ENCODE measurements at regions not wholly inside any gene's neighbourhood (a gene's known extent, or its start where the extent isn't known, plus 50 kb on each side); places are given as distances from the start of the nearest gene placed in this dataset.

DNA sequence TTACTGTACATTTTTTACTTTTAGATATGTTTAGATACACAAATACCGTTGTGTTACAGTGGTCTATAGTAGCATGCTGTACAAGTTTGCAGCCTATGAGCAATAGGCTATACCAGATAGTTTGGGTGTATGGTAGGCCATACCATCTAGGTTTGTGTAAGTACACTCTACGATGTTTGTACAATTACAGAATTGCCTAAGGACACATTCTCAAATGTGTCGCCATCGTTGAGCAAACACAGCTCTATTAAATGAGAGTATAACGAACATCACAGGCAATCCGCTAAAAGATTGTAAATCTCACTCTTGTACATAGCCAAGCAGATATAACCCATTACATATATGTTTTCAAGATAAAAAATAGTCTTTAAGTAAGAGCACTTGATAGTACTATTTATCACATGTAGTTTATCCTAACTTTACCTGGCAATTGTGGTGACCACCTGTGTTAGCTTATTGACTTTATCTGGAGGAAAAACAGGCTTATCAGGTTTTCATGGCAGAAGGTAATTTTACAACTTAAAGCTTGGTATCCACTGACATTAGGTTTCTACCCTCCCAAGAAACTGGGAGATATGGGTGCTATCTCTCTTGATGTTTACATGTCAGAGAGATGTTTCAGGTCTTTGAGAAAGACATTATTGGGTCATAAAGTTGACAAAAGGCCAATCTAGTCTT lies 898.7 kb downstream of the NSUN3 start:
- H3K9ac ChIP-seq (ENCODE audit: low read length) = no peak overlapping the region
- no peaks in the 10 kb centered on the region for H3K27me3 ChIP-seq (replicated peaks; ENCODE audit: control insufficient read depth, insufficient read depth, low read length)
- no peak for DNase-seq (ENCODE audit: low read depth)
- no peak overlapping the region for H3K4me3 ChIP-seq (ENCODE audit: low read length)
- no peaks in the 10 kb centered on the region for H3K4me1 ChIP-seq (ENCODE audit: control insufficient read depth, insufficient read depth, low read length)
- H3K9me3 ChIP-seq (ENCODE audit: control insufficient read depth, low read length) = peaks cover 4% of the 10 kb centered on the region
- no peaks in the 10 kb centered on the region for H3K36me3 ChIP-seq (ENCODE audit: control insufficient read depth, insufficient read depth, low read length, severe bottlenecking)

GRCh38 chr3:94965867-94966475 lies 903.1 kb downstream of the NSUN3 start:
- Histone ChIP-seq H3K4me3 (ENCODE audit: low read length) (no peak overlapping the region), H3K27me3 (replicated peaks; ENCODE audit: control insufficient read depth, insufficient read depth, low read length) (no peaks in the 10 kb centered on the region), H3K36me3 (ENCODE audit: control insufficient read depth, insufficient read depth, low read length, severe bottlenecking) (no peaks in the 10 kb centered on the region), H3K9ac (ENCODE audit: low read length) (no peak overlapping the region), H3K9me3 (ENCODE audit: control insufficient read depth, low read length) (peaks cover 4% of the 10 kb centered on the region), H3K4me1 (ENCODE audit: control insufficient read depth, insufficient read depth, low read length) (no peaks in the 10 kb centered on the region)
- DNase-seq (ENCODE audit: low read depth) = no peak

- H3K4me3 ChIP-seq (ENCODE audit: low read length) = no peak overlapping the region
- no peak overlapping the region for H3K9ac ChIP-seq (ENCODE audit: low read length)
- no peaks in the 10 kb centered on the region for H3K4me1 ChIP-seq (ENCODE audit: control insufficient read depth, insufficient read depth, low read length)
- H3K9me3 ChIP-seq (ENCODE audit: control insufficient read depth, low read length) = peaks cover 4% of the 10 kb centered on the region
- DNase-seq (ENCODE audit: low read depth) = no peak
- no peaks in the 10 kb centered on the region for H3K36me3 ChIP-seq (ENCODE audit: control insufficient read depth, insufficient read depth, low read length, severe bottlenecking)
- H3K27me3 ChIP-seq (replicated peaks; ENCODE audit: control insufficient read depth, insufficient read depth, low read length) = no peaks in the 10 kb centered on the region
These were observed 904.3 kb downstream of the NSUN3 start for GRCh38 chr3:94967196-94967595.

DNA sequence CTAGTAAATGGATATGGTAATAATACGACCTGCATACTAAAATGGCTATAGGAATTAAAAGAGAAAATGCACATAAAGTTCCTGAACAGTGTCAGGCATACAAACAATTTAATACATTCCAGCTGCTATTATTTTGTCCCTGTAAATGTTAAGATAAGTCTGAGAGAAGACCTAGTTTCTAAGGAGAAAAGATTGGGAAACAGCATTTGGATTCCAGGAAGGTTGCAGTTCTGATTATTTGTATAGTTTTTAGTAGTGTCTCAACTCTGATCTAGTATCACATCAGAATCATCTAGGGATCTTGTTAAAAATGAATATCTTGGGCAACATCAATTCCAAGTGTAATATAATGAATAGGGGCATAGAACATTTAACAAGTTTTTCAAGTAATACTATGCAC lies 905.7 kb downstream of the NSUN3 start:
- Histone ChIP-seq H3K4me1 (ENCODE audit: control insufficient read depth, insufficient read depth, low read length) (no peaks in the 10 kb centered on the region), H3K27me3 (replicated peaks; ENCODE audit: control insufficient read depth, insufficient read depth, low read length) (no peaks in the 10 kb centered on the region)

DNA sequence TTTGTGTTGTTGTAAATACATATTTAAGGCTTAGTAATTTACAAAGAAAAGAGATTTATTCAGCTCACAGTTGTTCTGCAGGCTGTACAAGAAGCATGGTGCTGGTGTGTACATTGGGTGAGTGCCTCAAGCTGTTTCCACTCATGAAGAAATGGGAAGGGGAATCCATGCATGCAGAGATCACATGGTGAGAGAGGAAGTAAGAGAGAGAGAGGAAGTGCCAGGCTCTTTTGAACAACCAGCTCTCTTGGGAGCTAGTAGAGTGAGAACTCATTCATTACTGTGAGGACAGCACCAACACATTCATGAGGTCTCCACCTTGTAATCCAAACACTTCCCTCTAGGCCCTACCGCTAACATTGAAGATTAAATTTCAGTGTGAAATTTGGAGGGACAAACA lies 909.2 kb downstream of the NSUN3 start:
- Histone ChIP-seq H3K4me1 (ENCODE audit: control insufficient read depth, insufficient read depth, low read length) (no peaks in the 10 kb centered on the region), H3K27me3 (replicated peaks; ENCODE audit: control insufficient read depth, insufficient read depth, low read length) (no peaks in the 10 kb centered on the region), H3K9me3 (ENCODE audit: control insufficient read depth, low read length) (no peaks in the 10 kb centered on the region), H3K4me3 (ENCODE audit: low read length) (no peak overlapping the region), H3K36me3 (ENCODE audit: control insufficient read depth, insufficient read depth, low read length, severe bottlenecking) (no peaks in the 10 kb centered on the region), H3K9ac (ENCODE audit: low read length) (no peak overlapping the region)
- no peak for DNase-seq (ENCODE audit: low read depth)

More for the DNA sequence above, 905.7 kb downstream of the NSUN3 start:
- H3K9me3 ChIP-seq (ENCODE audit: control insufficient read depth, low read length) = no peaks in the 10 kb centered on the region
- no peaks in the 10 kb centered on the region for H3K36me3 ChIP-seq (ENCODE audit: control insufficient read depth, insufficient read depth, low read length, severe bottlenecking)
- no peak overlapping the region for H3K9ac ChIP-seq (ENCODE audit: low read length)
- no peak for DNase-seq (ENCODE audit: low read depth)
- H3K4me3 ChIP-seq (ENCODE audit: low read length) = no peak overlapping the region

DNA sequence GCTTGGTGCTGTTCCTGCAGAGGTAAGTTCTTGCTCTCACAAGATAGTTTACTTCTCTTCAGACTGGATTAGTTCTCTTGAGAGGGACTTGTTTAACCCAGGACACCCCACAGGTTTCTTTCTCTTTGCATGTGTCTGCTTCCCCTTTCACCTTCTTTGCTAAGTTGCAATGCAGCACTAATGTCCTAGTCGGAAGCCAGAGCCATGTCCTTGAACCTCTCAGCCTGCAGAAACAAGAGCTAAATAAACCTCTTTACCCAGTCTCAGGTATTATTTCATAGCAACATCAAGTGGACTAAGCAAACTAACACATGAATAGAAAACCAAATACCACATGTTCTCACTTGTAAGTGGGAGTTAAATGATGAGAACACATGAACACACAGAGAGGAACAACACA lies 915.2 kb downstream of the NSUN3 start:
- Histone ChIP-seq H3K27me3 (replicated peaks; ENCODE audit: control insufficient read depth, insufficient read depth, low read length) (no peaks in the 10 kb centered on the region), H3K4me3 (ENCODE audit: low read length) (no peak overlapping the region), H3K9ac (ENCODE audit: low read length) (no peak overlapping the region), H3K36me3 (ENCODE audit: control insufficient read depth, insufficient read depth, low read length, severe bottlenecking) (no peaks in the 10 kb centered on the region), H3K9me3 (ENCODE audit: control insufficient read depth, low read length) (no peaks in the 10 kb centered on the region), H3K4me1 (ENCODE audit: control insufficient read depth, insufficient read depth, low read length) (no peaks in the 10 kb centered on the region)
- no peak for DNase-seq (ENCODE audit: low read depth)

DNA sequence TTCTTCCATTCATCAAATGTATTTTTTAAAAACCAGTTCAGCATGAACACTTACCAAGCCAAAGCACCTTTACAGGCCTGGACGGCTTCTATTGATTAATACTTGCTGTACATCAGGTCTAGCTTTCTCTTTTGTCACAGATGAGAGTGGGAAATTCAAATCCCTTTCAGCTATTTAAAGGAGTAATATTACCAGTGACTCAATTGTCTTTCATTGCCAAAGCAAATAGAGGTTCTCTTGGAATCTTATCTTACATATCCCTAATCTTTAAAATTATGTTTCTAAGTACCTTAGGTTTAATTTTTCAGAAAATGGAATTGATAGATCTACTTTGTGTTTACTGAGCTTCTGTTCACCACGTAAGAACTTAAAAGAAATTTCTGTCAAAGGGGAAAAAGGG lies 922.9 kb downstream of the NSUN3 start:
- Histone ChIP-seq H3K27me3 (replicated peaks; ENCODE audit: control insufficient read depth, insufficient read depth, low read length) (no peaks in the 10 kb centered on the region), H3K9me3 (ENCODE audit: control insufficient read depth, low read length) (no peaks in the 10 kb centered on the region), H3K9ac (ENCODE audit: low read length) (no peak overlapping the region), H3K36me3 (ENCODE audit: control insufficient read depth, insufficient read depth, low read length, severe bottlenecking) (no peaks in the 10 kb centered on the region), H3K4me1 (ENCODE audit: control insufficient read depth, insufficient read depth, low read length) (no peaks in the 10 kb centered on the region), H3K4me3 (ENCODE audit: low read length) (no peak overlapping the region)
- DNase-seq (ENCODE audit: low read depth) = no peak

DNA sequence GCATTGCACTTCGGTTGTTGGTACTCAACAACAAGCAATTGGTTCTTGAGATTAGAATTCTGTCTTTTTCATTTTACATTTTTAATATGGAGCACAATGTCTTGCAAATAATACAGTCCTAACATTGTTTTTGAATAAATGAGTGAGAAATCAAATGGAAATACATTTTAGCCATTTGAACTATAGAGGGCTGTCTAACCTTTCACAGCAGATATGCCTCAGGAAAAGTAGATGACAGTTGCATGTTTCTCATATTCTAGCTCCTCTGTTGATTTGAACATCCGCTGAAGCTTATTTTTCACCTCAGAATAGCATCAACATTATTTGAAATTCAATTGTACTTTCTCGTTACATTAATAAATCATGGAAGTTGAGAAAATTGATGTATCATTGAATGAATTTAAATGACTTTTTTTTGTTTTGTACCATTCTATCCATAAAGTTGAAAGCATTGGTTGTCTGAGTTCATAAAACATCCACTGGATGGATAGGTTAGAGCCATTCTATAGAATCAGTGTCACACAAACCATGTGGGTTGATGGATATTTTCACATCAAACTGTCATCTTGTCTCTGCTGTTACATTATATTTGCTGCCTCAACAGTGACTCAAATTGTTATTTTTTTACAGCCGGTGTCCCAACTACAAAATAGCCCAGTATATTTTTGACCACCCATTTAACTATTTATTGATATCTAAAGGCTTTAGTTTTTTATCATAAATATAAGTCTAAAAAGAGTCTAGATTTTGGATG lies 928.3 kb downstream of the NSUN3 start:
- no peak for DNase-seq (ENCODE audit: low read depth)
- no peaks in the 10 kb centered on the region for H3K36me3 ChIP-seq (ENCODE audit: control insufficient read depth, insufficient read depth, low read length, severe bottlenecking)
- H3K4me3 ChIP-seq (ENCODE audit: low read length) = no peak overlapping the region
- H3K9ac ChIP-seq (ENCODE audit: low read length) = no peak overlapping the region
- no peaks in the 10 kb centered on the region for H3K9me3 ChIP-seq (ENCODE audit: control insufficient read depth, low read length)
- H3K27me3 ChIP-seq (replicated peaks; ENCODE audit: control insufficient read depth, insufficient read depth, low read length) = no peaks in the 10 kb centered on the region
- H3K4me1 ChIP-seq (ENCODE audit: control insufficient read depth, insufficient read depth, low read length) = no peaks in the 10 kb centered on the region

GRCh38 chr3:94996743-94997142 lies 933.9 kb downstream of the NSUN3 start:
- no peak overlapping the region for H3K4me3 ChIP-seq (ENCODE audit: low read length)
- H3K36me3 ChIP-seq (ENCODE audit: control insufficient read depth, insufficient read depth, low read length, severe bottlenecking) = no peaks in the 10 kb centered on the region
- no peaks in the 10 kb centered on the region for H3K4me1 ChIP-seq (ENCODE audit: control insufficient read depth, insufficient read depth, low read length)

GRCh38 chr3:95002438-95003046 lies 939.7 kb downstream of the NSUN3 start:
- H3K36me3 ChIP-seq (ENCODE audit: control insufficient read depth, insufficient read depth, low read length, severe bottlenecking) = no peaks in the 10 kb centered on the region
- H3K9ac ChIP-seq (ENCODE audit: low read length) = no peak overlapping the region
- no peaks in the 10 kb centered on the region for H3K27me3 ChIP-seq (replicated peaks; ENCODE audit: control insufficient read depth, insufficient read depth, low read length)
- DNase-seq (ENCODE audit: low read depth) = no peak
- no peaks in the 10 kb centered on the region for H3K9me3 ChIP-seq (ENCODE audit: control insufficient read depth, low read length)
- no peak overlapping the region for H3K4me3 ChIP-seq (ENCODE audit: low read length)
- no peaks in the 10 kb centered on the region for H3K4me1 ChIP-seq (ENCODE audit: control insufficient read depth, insufficient read depth, low read length)

More at GRCh38 chr3:94996743-94997142, 933.9 kb downstream of the NSUN3 start:
- Histone ChIP-seq H3K9me3 (ENCODE audit: control insufficient read depth, low read length) (no peaks in the 10 kb centered on the region), H3K9ac (ENCODE audit: low read length) (no peak overlapping the region), H3K27me3 (replicated peaks; ENCODE audit: control insufficient read depth, insufficient read depth, low read length) (no peaks in the 10 kb centered on the region)
- no peak for DNase-seq (ENCODE audit: low read depth)

DNA sequence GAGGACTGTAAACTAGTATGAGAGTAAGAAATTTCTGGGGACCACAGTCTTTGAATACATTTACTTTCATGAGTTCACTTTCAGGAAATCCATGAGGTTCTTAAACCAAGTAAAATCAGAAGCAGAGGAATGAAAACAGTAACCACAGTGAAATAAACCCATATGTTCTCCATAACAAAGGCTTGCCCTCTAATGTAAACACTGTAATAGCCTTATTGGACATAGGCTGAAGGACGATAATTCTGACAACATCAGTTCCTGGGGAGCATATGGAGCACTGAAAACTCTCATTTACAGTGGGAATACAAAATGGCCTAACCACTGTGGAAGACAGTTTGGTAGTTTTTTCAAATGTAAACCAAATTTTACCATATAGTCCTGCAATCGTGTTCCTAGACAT lies 965.8 kb downstream of the NSUN3 start:
- H3K27me3 ChIP-seq (replicated peaks; ENCODE audit: control insufficient read depth, insufficient read depth, low read length) = no peaks in the 10 kb centered on the region
- DNase-seq (ENCODE audit: low read depth) = no peak
- no peaks in the 10 kb centered on the region for H3K4me1 ChIP-seq (ENCODE audit: control insufficient read depth, insufficient read depth, low read length)
- no peaks in the 10 kb centered on the region for H3K9me3 ChIP-seq (ENCODE audit: control insufficient read depth, low read length)
- H3K4me3 ChIP-seq (ENCODE audit: low read length) = no peak overlapping the region
- H3K9ac ChIP-seq (ENCODE audit: low read length) = no peak overlapping the region
- H3K36me3 ChIP-seq (ENCODE audit: control insufficient read depth, insufficient read depth, low read length, severe bottlenecking) = no peaks in the 10 kb centered on the region

All from adipocyte (in vitro differentiated cells).